ENCODE measurements at regions not wholly inside any gene's neighbourhood (a gene's known extent, or its start where the extent isn't known, plus 50 kb on each side); places are given as distances from the start of the nearest gene placed in this dataset.

DNA sequence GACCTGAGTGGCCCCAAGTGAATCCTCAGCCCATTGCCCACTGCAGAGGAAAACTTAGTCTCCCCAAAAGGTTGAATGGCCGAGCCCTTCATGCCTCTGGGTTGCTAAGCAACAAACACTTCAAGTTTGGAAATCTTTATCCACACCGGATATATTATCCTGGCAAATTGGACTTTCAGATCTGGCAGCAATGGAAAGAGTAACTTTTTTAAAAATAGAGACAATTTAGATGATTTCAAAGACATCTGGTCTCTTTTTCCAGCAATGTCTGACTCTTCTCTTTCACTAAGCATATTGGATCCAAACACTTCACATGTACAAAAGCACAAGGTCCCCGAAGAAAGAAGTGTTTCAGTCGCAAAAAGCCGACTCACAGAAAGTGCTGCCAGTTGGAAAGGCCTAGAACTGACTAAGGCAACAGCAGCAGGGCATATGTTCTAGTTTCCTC lies 505.3 kb downstream of the SOX6 start:
- DNase-seq (ENCODE audit: low spot score), result no peak
- TF ChIP-seq, protein P1, sequence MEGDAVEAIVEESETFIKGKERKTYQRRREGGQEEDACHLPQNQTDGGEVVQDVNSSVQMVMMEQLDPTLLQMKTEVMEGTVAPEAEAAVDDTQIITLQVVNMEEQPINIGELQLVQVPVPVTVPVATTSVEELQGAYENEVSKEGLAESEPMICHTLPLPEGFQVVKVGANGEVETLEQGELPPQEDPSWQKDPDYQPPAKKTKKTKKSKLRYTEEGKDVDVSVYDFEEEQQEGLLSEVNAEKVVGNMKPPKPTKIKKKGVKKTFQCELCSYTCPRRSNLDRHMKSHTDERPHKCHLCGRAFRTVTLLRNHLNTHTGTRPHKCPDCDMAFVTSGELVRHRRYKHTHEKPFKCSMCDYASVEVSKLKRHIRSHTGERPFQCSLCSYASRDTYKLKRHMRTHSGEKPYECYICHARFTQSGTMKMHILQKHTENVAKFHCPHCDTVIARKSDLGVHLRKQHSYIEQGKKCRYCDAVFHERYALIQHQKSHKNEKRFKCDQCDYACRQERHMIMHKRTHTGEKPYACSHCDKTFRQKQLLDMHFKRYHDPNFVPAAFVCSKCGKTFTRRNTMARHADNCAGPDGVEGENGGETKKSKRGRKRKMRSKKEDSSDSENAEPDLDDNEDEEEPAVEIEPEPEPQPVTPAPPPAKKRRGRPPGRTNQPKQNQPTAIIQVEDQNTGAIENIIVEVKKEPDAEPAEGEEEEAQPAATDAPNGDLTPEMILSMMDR (IDR thresholded peaks at IDR 0.05), result no peak
- ATAC-seq (ENCODE audit: low FRiP score), result no peak

DNA sequence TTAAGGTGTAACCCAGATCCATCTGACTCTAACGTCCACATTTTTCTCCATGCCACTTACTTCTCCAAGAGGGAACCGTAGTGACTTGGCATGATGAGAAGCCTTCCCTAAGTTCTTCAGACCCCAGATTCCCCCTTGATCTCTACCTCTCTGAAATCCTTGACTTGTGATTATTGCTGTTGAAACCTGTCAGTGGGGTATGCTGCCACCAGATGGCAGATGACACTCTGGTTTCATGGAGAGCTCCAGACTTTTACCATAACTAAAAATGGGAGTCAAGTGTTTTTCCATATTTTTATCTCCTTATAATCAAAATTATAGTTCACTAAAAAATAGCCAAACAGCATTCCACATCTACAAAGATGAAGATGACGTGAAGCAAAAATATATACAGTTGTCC lies 504.2 kb downstream of the SOX6 start:
- TF ChIP-seq, protein P1 (IDR thresholded peaks at IDR 0.05), result no peak
- no peak for ATAC-seq (ENCODE audit: low FRiP score)
- no peak for DNase-seq (ENCODE audit: low spot score)

DNA sequence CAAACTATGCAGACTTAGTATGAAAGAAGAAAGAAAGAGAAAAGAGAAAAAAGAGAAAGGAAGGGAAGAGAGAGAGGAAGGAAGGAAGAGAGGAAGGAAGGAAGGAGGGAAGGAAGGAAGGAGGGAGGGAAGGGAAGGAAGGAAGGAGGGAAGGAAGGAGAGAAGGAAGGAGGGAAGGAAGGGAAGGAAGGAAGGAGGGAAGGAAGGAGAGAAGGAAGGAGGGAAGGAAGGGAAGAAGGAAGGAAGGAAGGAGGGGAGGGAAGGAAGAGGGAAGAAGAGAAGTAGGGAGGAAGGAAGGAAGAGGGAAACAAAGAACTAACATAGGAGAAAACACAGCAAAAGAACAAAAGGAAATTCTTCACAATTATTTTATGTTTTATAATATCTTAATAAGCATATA lies 502.1 kb downstream of the SOX6 start:
- ATAC-seq (ENCODE audit: low FRiP score) (no peak), DNase-seq (ENCODE audit: low spot score) (no peak)
- TF ChIP-seq, protein P1 (IDR thresholded peaks at IDR 0.05), result no peak

DNA sequence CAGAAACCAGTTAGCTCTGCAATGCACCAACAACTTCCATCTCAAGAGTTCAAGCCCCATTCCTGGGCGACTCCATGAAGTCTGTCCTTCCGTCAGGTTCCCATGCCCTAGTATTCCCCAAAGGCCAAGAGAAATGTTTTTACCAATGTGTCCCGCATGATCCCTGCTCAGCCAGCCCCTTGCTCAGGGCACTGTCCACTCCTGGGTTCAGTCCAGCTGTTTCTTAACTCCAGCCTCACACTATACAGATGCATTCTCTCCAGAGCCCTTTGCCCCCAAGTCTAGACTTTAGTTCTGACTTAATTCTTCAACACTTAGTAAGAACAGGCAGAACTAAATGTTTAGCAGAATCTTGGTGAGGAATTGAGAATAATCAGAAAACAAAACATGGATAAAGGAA lies 497.5 kb downstream of the SOX6 start:
- ATAC-seq (ENCODE audit: low FRiP score) (no peak), DNase-seq (ENCODE audit: low spot score) (no peak)
- TF ChIP-seq, protein P1 (IDR thresholded peaks at IDR 0.05), result no peak

DNA sequence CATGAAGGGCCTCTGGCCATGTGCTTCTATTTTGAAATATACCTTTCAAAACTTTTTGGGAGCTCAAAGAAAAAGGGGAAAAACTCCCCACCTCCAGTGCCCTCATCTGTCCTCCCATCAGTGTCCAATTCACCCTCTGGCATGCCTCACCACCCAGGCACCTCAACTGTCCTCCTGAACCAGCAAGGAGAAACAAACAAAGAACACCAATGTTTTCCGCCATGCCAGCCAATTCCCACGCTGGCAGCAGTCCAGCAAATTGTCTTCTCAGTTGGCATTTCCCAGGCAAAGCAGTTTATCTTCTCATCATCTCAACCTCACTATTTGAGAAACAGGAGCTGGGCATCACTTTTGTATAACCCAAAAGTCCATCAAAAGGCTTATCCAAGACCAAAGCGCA lies 496.9 kb downstream of the SOX6 start:
- TF ChIP-seq, protein P1 (IDR thresholded peaks at IDR 0.05), result no peak
- ATAC-seq (ENCODE audit: low FRiP score) (no peak), DNase-seq (ENCODE audit: low spot score) (no peak)

DNA sequence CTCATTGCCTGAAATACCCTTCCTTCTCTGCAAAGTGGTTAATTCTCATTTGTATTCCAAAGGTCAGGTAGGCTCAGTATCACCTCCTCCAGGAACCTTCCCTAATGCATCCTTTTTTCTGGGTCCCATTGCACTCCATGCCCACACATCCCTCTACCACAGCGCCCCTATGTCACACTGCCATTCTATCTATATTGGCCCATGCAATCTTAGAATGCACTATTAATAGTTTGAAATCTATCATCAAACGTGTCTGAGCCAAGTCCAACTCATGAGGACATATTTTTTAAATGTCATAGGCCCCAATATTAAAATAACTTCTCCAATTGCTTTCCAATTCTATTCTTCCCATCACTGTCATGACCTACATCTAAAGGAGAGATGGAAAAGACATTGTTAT lies 495.1 kb downstream of the SOX6 start:
- TF ChIP-seq, protein P1 (IDR thresholded peaks at IDR 0.05), result no peak
- DNase-seq (ENCODE audit: low spot score), result no peak
- no peak for ATAC-seq (ENCODE audit: low FRiP score)

DNA sequence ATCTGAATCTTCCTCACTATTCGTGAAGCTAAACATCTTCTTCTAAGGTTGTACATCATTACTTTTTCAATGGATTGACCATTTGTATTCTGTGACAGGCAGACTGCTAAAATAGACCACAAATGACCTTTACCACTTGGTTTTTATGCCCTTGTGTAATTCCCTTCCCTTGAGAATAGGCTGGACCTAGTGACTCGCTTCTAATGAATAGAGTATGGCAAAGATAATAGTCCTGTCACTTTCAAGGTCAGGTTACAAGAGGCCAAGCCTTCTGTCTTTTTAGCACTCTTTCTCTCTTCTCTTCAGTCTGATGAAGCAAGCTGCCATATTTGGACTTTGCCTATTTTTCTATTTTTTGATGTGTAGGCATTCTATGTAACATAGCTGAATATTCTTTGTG lies 492.9 kb downstream of the SOX6 start:
- ATAC-seq (ENCODE audit: low FRiP score) (no peak), DNase-seq (ENCODE audit: low spot score) (no peak)
- TF ChIP-seq, protein P1 (IDR thresholded peaks at IDR 0.05), result no peak

Measured in omental fat pad (tissue), 3 donors.